K562 (cell line): ENCODE measurements at regions not wholly inside any gene's neighbourhood (a gene's known extent, or its start where the extent isn't known, plus 50 kb on each side); places are given as distances from the start of the nearest gene placed in this dataset.

Experiments used
- ATAC-seq: fragments of 200-7000 bp; cut with Tn5 transposase; 3 replicates; pipeline ENCODE4 v1.9.1; 2020; ENCODE audit warnings: moderate library complexity
- BruUV-seq: library from RNA; stranded (reverse); fragments of 400-500 nt; replicated peaks from 2 replicates; lab custom pipeline; 2021; lab: Mats Ljungman, UMichigan
- CTCF ChIA-PET: fragments of 300-600 bp; formaldehyde crosslinking; extraction: SDS; loops from one replicate; lab custom pipeline; 2021; ENCODE audit warnings: low intra/inter-chr PET ratio; lab: Yijun Ruan, JAX
- POLR2A ChIA-PET: fragments of 300-600, 350-650 bp; sonication (Branson Sonifier 250); formaldehyde crosslinking; extraction: SDS; loops from one replicate; lab custom pipeline; 2021; ENCODE audit warnings: antibody characterized with exemption, inconsistent platforms; lab: Yijun Ruan, JAX
- DNase-seq, 4 experiments: peaks; one replicate each; pipeline versions ENCODE4 v3.0.0 to v3.0.0-alpha.2; 2011 to 2018; ENCODE audit warnings: low spot score in 3 of 4, mixed read lengths in 3 of 4; ENCODE audit errors: extremely low read depth in 1 of 4
- FAIRE-seq: peaks from 2 replicates; lab custom pipeline; 2011; peaks lifted over from hg19 to GRCh38; lab: Jason Lieb, UNC
- H2AFZ ChIP-seq: 2 replicates; pipeline ENCODE4 v1.6.0; 2011; ENCODE audit warnings: low read depth, low read length, control low read depth, inconsistent platforms
- H3K27ac ChIP-seq: fragments of 200-600 bp; 3 replicates; pipeline ENCODE4 v1.8.0; 2011; ENCODE audit warnings: low read depth, mild to moderate bottlenecking, control low read depth, inconsistent platforms, low read length, moderate library complexity, mixed read lengths; ENCODE audit errors: extremely low read depth
- H3K27me3 ChIP-seq, 2 experiments: fragments of 300-600 bp in 1 of 2; 2 replicates in 1 of 2; 3 replicates in 1 of 2; pipeline versions ENCODE4 v1.6.0 to v1.8.0; 2011; ENCODE audit warnings: inconsistent platforms in 2 of 2, low read length in 2 of 2, mild to moderate bottlenecking in 1 of 2, mixed read lengths in 1 of 2, moderate library complexity in 1 of 2; ENCODE audit not compliant: control insufficient read depth in 2 of 2, insufficient read depth in 2 of 2
- H3K36me3 ChIP-seq: fragments of 300-600 bp; 3 replicates; pipeline ENCODE4 v1.8.0; 2011; ENCODE audit warnings: mild to moderate bottlenecking, low read length, inconsistent platforms; ENCODE audit not compliant: control insufficient read depth, insufficient read depth
- H3K4me1 ChIP-seq, 2 experiments: fragments of 200-600 bp in 1 of 2; replicated peaks in 1 of 2; 2 replicates in 1 of 2; 3 replicates in 1 of 2; pipeline versions ENCODE4 v1.5.1 to v1.8.0; 2011; ENCODE audit warnings: inconsistent platforms in 2 of 2, low read length in 2 of 2, mild to moderate bottlenecking in 1 of 2, mixed read lengths in 1 of 2, moderate library complexity in 1 of 2; ENCODE audit not compliant: control insufficient read depth in 2 of 2, insufficient read depth in 2 of 2
- H3K4me2 ChIP-seq: 2 replicates; pipeline ENCODE4 v1.6.1; 2011; ENCODE audit warnings: low read length, control low read depth, inconsistent platforms, mixed read lengths; ENCODE audit not compliant: insufficient read depth
- H3K4me3 ChIP-seq: fragments of 200-600 bp; sonication (generic), shearing (Covaris generic); 2 replicates; pipeline ENCODE4 v1.5.1; 2016; ENCODE audit warnings: control low read depth, inconsistent platforms
- H3K79me2 ChIP-seq: fragments of 200-600 bp; 3 replicates; pipeline ENCODE4 v1.8.0; 2011; ENCODE audit warnings: low read length, inconsistent platforms; ENCODE audit not compliant: control insufficient read depth, insufficient read depth
- H3K9ac ChIP-seq, 2 experiments: 2 replicates each; pipeline versions ENCODE4 v1.6.0 to v1.6.1; 2011; ENCODE audit warnings: low read depth in 2 of 2, low read length in 2 of 2, control low read depth in 1 of 2, inconsistent platforms in 1 of 2, mild to moderate bottlenecking in 1 of 2, mixed read lengths in 1 of 2; ENCODE audit not compliant: insufficient read depth in 1 of 2
- H3K9me1 ChIP-seq: one replicate; pipeline ENCODE4 v1.6.0; 2011; ENCODE audit warnings: inconsistent platforms, mild to moderate bottlenecking, low read length, moderate library complexity; ENCODE audit not compliant: control insufficient read depth, insufficient read depth
- H3K9me3 ChIP-seq: replicated peaks from 2 replicates; pipeline ENCODE4 v1.5.1; 2011; ENCODE audit warnings: low read depth, low read length, inconsistent platforms; ENCODE audit not compliant: control insufficient read depth, insufficient read depth
- H4K20me1 ChIP-seq: replicated peaks from 2 replicates; pipeline ENCODE4 v1.6.1; 2011; ENCODE audit warnings: low read length, inconsistent platforms, mixed read lengths; ENCODE audit not compliant: control insufficient read depth, insufficient read depth
- ARNT ChIP-seq, 2 experiments: fragments of 450-650 bp; IDR thresholded peaks; 2 replicates each; pipeline ENCODE4 v1.6.1; 2016; ENCODE audit warnings: mild to moderate bottlenecking in 1 of 2
- MYBL2 ChIP-seq, 2 experiments: fragments of 450-650 bp in 1 of 2; sonication (generic) in 1 of 2; formaldehyde crosslinking in 1 of 2; IDR thresholded peaks; 2 replicates each; pipeline versions ENCODE4 v1.6.1 to v1.8.1; 2017 to 2022; ENCODE audit warnings: borderline replicate concordance in 1 of 2, inconsistent platforms in 1 of 2, low read depth in 1 of 2, mild to moderate bottlenecking in 1 of 2, missing genetic modification reagents in 1 of 2, moderate library complexity in 1 of 2
- PHB2 ChIP-seq: fragments of 450-650 bp; IDR thresholded peaks from 2 replicates; pipeline ENCODE4 v1.6.1; 2017; ENCODE audit warnings: low read depth
- ZBTB12 ChIP-seq: fragments of 250-450 bp; sonication (Bioruptor Pico); IDR thresholded peaks from 2 replicates; pipeline ENCODE4 v1.4.0; 2020
- ZNF274 ChIP-seq: IDR thresholded peaks from 2 replicates; pipeline ENCODE4 v1.6.1; 2011; ENCODE audit warnings: low read depth, mild to moderate bottlenecking, low read length, moderate library complexity, borderline replicate concordance
- ZNF449 ChIP-seq: fragments of 250-450 bp; sonication (Bioruptor Pico); IDR thresholded peaks from 2 replicates; pipeline ENCODE4 v1.8.0; 2022; ENCODE audit warnings: moderate library complexity, mild to moderate bottlenecking, inconsistent platforms
- ZNF644 ChIP-seq: fragments of 200-800 bp; sonication (Bioruptor generic); IDR thresholded peaks from 2 replicates; pipeline ENCODE4 v1.6.1; 2016; ENCODE audit warnings: low read depth, missing genetic modification characterization, missing compliant biosample characterization
- ZNF780A ChIP-seq: fragments of 250-450 bp; sonication (Bioruptor Pico); IDR thresholded peaks from 2 replicates; pipeline ENCODE4 v1.5.0; 2021; ENCODE audit warnings: mild to moderate bottlenecking
- WGBS: fragments of 100-300 bp; shearing (Covaris generic); methylation state at CpG from one replicate; pipeline ENCODE4 v1.1.6; 2016; ENCODE audit warnings: low coverage, mixed read lengths; ENCODE audit not compliant: insufficient coverage; ENCODE audit errors: missing lambda C conversion rate; 5-methylcytosine and 5-hydroxymethylcytosine counted together
- in situ Hi-C: fragments of 300-500 bp; cut with MboI; formaldehyde crosslinking; loops from 4 replicates; pipeline ENCODE4 v1.15.0; 2018; ENCODE audit warnings: inconsistent platforms, mixed read lengths
- intact Hi-C: fragments of 100-400 bp; cut with micrococcal nuclease; formaldehyde crosslinking; loops from 2 replicates; pipeline ENCODE4 v1.14.2; 2022

- TF ChIP-seq ZBTB12 (CRISPR knock-in tag) (no peak), ARNT (IDR thresholded peaks at IDR 0.05) (no peak), MYBL2 (IDR thresholded peaks at IDR 0.05; ENCODE audit: low read depth) (no peak), MYBL2 (CRISPR knock-in tag; IDR thresholded peaks at IDR 0.05; ENCODE audit: borderline replicate concordance) (no peak), ZNF644 (tag) (no peak)
Measured at GRCh38 chr2:117432746-117433145, 381.7 kb upstream of the DDX18 start (continued).

DNA sequence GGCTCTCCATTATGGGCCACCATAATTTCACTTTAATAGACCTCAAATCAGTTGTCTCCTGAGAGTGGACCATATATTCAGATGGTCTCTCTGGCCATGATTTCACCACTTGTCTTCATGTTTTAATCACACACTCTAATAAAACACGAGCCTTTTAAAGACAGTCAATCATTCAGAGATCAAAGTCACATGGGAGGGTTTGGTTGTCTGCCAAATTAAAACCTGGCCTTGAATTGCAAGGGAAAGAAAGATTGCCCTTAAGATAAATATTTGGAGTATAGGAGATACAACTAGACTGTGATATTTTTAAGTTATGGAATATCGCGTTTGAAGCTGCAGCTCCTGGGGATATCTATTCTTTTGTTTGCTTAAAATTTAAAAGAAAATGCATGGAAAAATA, 377.8 kb upstream of the DDX18 start:
- DNase-seq (no peak), FAIRE-seq (no peak), ATAC-seq (no peak)
- Histone ChIP-seq H4K20me1 (no peaks in the 10 kb centered on the region), H3K27me3 (no peaks in the 10 kb centered on the region), H3K4me1 (no peaks in the 10 kb centered on the region), H3K4me2 (no peak overlapping the region), H3K9me1 (no peaks in the 10 kb centered on the region), H3K27ac (no peak overlapping the region), H3K9me3 (peaks cover 2% of the 10 kb centered on the region; the same call in 1 of the 2 replicates), H3K4me3 (no peak overlapping the region), H3K9ac (no peak overlapping the region), H2AFZ (no peak overlapping the region), H3K79me2 (no peaks in the 10 kb centered on the region), H3K36me3 (no peaks in the 10 kb centered on the region)
- TF ChIP-seq ZNF780A (CRISPR knock-in tag), result no peak
- no peak for TF ChIP-seq ZNF274
- TF ChIP-seq ZNF449 (CRISPR knock-in tag), result no peak
- TF ChIP-seq PHB2, result no peak
- no TSS peak for BruUV-seq
- intact Hi-C loops, result no loop called here
- ChIA-PET CTCF (no interaction called here), POLR2A (no interaction called here)
- WGBS, result 0% methylated on average over 3 of the region's 3 CpGs
- in situ Hi-C loops, result no loop called here
